Ishikawa (cell line): ENCODE measurements at regions not wholly inside any gene's neighbourhood (a gene's known extent, or its start where the extent isn't known, plus 50 kb on each side); places are given as distances from the start of the nearest gene placed in this dataset.

ENCODE experiments used
- CEBPB ChIP-seq: IDR thresholded peaks from 2 replicates; pipeline ENCODE4 v1.6.1; 2012
- CREB1 ChIP-seq: IDR thresholded peaks from 2 replicates; pipeline ENCODE4 v1.6.1; 2012; ENCODE audit warnings: low read depth
- EGR1 ChIP-seq: IDR thresholded peaks from 2 replicates; pipeline ENCODE4 v1.6.1; 2012
- EP300 ChIP-seq: IDR thresholded peaks from 2 replicates; pipeline ENCODE4 v1.6.1; 2012; ENCODE audit warnings: borderline replicate concordance
- FOXM1 ChIP-seq: IDR thresholded peaks from 2 replicates; pipeline ENCODE4 v1.6.1; 2012; ENCODE audit warnings: low read depth, borderline replicate concordance
- RAD21 ChIP-seq: IDR thresholded peaks from 2 replicates; pipeline ENCODE4 v1.6.1; 2012; ENCODE audit warnings: low read depth
- TAF1 ChIP-seq: IDR thresholded peaks from 2 replicates; pipeline ENCODE4 v1.6.1; 2012; ENCODE audit warnings: low read depth, mild to moderate bottlenecking
- TCF12 ChIP-seq: IDR thresholded peaks from 2 replicates; pipeline ENCODE4 v1.6.1; 2012; ENCODE audit warnings: low read depth
- YY1 ChIP-seq: IDR thresholded peaks from 2 replicates; pipeline ENCODE4 v1.6.1; 2012; ENCODE audit warnings: low read depth
- ZBTB7A ChIP-seq: IDR thresholded peaks from 2 replicates; pipeline ENCODE4 v1.6.1; 2012; ENCODE audit warnings: low read depth
- TF ChIP-seq, protein P1 (sequence below): IDR thresholded peaks from 2 replicates; pipeline ENCODE4 v1.6.1; 2012
- TF ChIP-seq, protein P2 (sequence below): IDR thresholded peaks from 2 replicates; pipeline ENCODE4 v1.6.1; 2012; ENCODE audit warnings: low read depth, mild to moderate bottlenecking

DNA sequence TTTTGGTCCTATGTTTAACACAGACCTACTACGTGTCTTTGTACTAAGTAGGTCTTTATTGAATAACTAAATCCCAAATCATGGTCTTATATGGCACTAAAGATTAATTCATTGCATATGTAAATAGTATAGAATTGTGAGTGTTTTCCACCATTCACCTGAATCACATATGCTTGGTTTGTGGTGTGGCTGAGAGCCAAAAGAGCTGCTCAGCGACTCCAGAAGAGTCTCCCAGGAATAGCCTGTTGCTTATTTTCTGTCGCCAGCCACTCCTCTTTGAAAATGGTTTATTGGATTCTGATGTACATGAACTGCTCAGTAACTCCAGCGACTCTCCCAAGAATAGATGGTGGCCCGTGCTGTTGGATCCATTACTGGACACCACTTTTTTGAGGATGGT is 184.5 kb downstream of the CLCN4 start:
- TF ChIP-seq, protein P1, sequence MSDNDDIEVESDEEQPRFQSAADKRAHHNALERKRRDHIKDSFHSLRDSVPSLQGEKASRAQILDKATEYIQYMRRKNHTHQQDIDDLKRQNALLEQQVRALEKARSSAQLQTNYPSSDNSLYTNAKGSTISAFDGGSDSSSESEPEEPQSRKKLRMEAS, result no peak
- TF ChIP-seq EP300, result no peak
- TF ChIP-seq, protein P2, sequence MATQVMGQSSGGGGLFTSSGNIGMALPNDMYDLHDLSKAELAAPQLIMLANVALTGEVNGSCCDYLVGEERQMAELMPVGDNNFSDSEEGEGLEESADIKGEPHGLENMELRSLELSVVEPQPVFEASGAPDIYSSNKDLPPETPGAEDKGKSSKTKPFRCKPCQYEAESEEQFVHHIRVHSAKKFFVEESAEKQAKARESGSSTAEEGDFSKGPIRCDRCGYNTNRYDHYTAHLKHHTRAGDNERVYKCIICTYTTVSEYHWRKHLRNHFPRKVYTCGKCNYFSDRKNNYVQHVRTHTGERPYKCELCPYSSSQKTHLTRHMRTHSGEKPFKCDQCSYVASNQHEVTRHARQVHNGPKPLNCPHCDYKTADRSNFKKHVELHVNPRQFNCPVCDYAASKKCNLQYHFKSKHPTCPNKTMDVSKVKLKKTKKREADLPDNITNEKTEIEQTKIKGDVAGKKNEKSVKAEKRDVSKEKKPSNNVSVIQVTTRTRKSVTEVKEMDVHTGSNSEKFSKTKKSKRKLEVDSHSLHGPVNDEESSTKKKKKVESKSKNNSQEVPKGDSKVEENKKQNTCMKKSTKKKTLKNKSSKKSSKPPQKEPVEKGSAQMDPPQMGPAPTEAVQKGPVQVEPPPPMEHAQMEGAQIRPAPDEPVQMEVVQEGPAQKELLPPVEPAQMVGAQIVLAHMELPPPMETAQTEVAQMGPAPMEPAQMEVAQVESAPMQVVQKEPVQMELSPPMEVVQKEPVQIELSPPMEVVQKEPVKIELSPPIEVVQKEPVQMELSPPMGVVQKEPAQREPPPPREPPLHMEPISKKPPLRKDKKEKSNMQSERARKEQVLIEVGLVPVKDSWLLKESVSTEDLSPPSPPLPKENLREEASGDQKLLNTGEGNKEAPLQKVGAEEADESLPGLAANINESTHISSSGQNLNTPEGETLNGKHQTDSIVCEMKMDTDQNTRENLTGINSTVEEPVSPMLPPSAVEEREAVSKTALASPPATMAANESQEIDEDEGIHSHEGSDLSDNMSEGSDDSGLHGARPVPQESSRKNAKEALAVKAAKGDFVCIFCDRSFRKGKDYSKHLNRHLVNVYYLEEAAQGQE, result no peak
- no peak for TF ChIP-seq CREB1
- TF ChIP-seq ZBTB7A, result no peak
- no peak for TF ChIP-seq TCF12
- no peak for TF ChIP-seq FOXM1
- no peak for TF ChIP-seq RAD21
- no peak for TF ChIP-seq CEBPB
- TF ChIP-seq TAF1, result no peak
- TF ChIP-seq YY1, result no peak
- no peak for TF ChIP-seq EGR1
